HEK293 (cell line): ENCODE measurements at regions not wholly inside any gene's neighbourhood (a gene's known extent, or its start where the extent isn't known, plus 50 kb on each side); places are given as distances from the start of the nearest gene placed in this dataset.

Experiments
- CTCF ChIA-PET: fragments of 350-600 bp; formaldehyde crosslinking; extraction: SDS; loops from one replicate; lab custom pipeline; 2021; ENCODE audit warnings: antibody characterized with exemption; lab: Yijun Ruan, JAX
- POLR2A ChIA-PET: fragments of 300-600 bp; formaldehyde crosslinking; extraction: SDS; loops from one replicate; lab custom pipeline; 2020; ENCODE audit warnings: antibody characterized with exemption, inconsistent platforms; lab: Yijun Ruan, JAX
- H3K27ac ChIP-seq: fragments of 200-500 bp; sonication (Bioruptor generic); 2 replicates; pipeline ENCODE4 v1.5.1; 2014; ENCODE audit warnings: low read depth, low read length, control low read depth, inconsistent platforms; ENCODE audit errors: extremely low read depth
- H3K36me3 ChIP-seq, 2 experiments: fragments of 200-500 bp in 1 of 2; sonication (Bioruptor generic) in 1 of 2; 1 replicate in 1 of 2; 2 replicates in 1 of 2; pipeline ENCODE4 v1.5.1; 2014 to 2017; ENCODE audit warnings: inconsistent platforms in 2 of 2, low read length in 2 of 2; ENCODE audit not compliant: control insufficient read depth in 2 of 2, insufficient read depth in 1 of 2
- H3K4me1 ChIP-seq: fragments of 200-500 bp; sonication (Bioruptor generic); 2 replicates; pipeline ENCODE4 v1.5.1; 2014; ENCODE audit warnings: mild to moderate bottlenecking, low read length, inconsistent platforms; ENCODE audit not compliant: control insufficient read depth, insufficient read depth
- H3K4me3 ChIP-seq: 2 replicates; pipeline ENCODE4 v1.5.1; 2011; ENCODE audit warnings: low read depth, mild to moderate bottlenecking, control low read depth, low read length, moderate library complexity
- H3K9me3 ChIP-seq: fragments of 200-500 bp; sonication (Bioruptor generic); 2 replicates; pipeline ENCODE4 v1.5.1; 2014; ENCODE audit warnings: low read depth, low read length, inconsistent platforms; ENCODE audit not compliant: control insufficient read depth, insufficient read depth
- GLI4 ChIP-seq: fragments of 450-650 bp; formaldehyde crosslinking; IDR thresholded peaks from 2 replicates; pipeline ENCODE4 v1.5.1; 2016; ENCODE audit warnings: missing biosample characterization, missing genetic modification characterization
- GLIS1 ChIP-seq: fragments of 450-650 bp; formaldehyde crosslinking; IDR thresholded peaks from 2 replicates; pipeline ENCODE4 v1.5.1; 2016; ENCODE audit warnings: missing biosample characterization, missing genetic modification characterization
- SALL2 ChIP-seq: fragments of 450-650 bp; formaldehyde crosslinking; IDR thresholded peaks from 2 replicates; pipeline ENCODE4 v1.5.0; 2017; ENCODE audit warnings: missing biosample characterization, mild to moderate bottlenecking, missing genetic modification characterization, borderline replicate concordance
- ZBTB20 ChIP-seq: fragments of 450-650 bp; formaldehyde crosslinking; IDR thresholded peaks from 2 replicates; pipeline ENCODE4 v1.5.1; 2016; ENCODE audit warnings: missing biosample characterization, missing genetic modification characterization
- ZFHX2 ChIP-seq: fragments of 450-650 bp; formaldehyde crosslinking; conservative IDR thresholded peaks from 2 replicates; pipeline ENCODE4 v1.5.1; 2016; ENCODE audit warnings: missing biosample characterization, missing genetic modification characterization
- ZNF221 ChIP-seq: fragments of 450-650 bp; formaldehyde crosslinking; IDR thresholded peaks from 2 replicates; pipeline ENCODE4 v1.5.1; 2017; ENCODE audit warnings: missing biosample characterization, missing genetic modification characterization, borderline replicate concordance
- ZNF223 ChIP-seq: fragments of 450-650 bp; formaldehyde crosslinking; IDR thresholded peaks from 2 replicates; pipeline ENCODE4 v1.5.1; 2016; ENCODE audit warnings: missing biosample characterization, missing genetic modification characterization
- ZNF677 ChIP-seq: fragments of 450-650 bp; IDR thresholded peaks from 2 replicates; pipeline ENCODE4 v1.5.0; 2018; ENCODE audit warnings: missing biosample characterization, mild to moderate bottlenecking, missing genetic modification characterization, moderate library complexity
- TF ChIP-seq, protein P1 (sequence below): fragments of 450-650 bp; formaldehyde crosslinking; IDR thresholded peaks from 2 replicates; pipeline ENCODE4 v1.5.1; 2017; ENCODE audit warnings: missing biosample characterization, missing genetic modification characterization
- TF ChIP-seq, protein P2 (sequence below): fragments of 450-650 bp; formaldehyde crosslinking; conservative IDR thresholded peaks from 2 replicates; pipeline ENCODE4 v1.5.1; 2016; ENCODE audit warnings: low read depth, missing biosample characterization, missing genetic modification characterization
- TF ChIP-seq, protein P3 (sequence below): fragments of 450-650 bp; formaldehyde crosslinking; IDR thresholded peaks from 2 replicates; pipeline ENCODE4 v1.5.1; 2016; ENCODE audit warnings: missing biosample characterization, missing genetic modification characterization, low read depth

DNA sequence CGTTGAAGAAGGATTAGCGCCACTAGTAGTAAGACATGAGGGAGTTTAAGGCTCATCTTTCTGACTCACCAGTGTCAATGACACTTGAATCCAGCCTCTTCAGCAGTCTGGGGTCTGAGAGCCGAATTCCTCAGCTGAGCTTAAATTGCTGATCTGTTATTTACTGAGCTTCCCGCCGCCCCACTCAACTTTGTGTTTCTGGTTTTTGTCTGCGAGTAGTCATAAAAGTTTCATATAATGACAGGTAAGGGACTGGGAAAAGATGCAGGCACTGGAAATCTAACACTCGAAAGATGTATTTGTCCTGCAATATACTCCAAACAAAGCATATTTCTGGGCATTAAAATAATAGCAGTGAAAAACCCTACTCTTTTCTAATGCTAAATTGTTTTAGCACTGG, 51.2 kb upstream of the RELN start:
- CTCF ChIA-PET, result interaction anchor here (0.7 kb wide), 1 partner anchor 40 kb away, joined by 3 read pairs; no protein-coding TSS in a partner anchor
- no peak overlapping the region for H3K27ac ChIP-seq
- POLR2A ChIA-PET, result no interaction called here
- TF ChIP-seq, protein P1, sequence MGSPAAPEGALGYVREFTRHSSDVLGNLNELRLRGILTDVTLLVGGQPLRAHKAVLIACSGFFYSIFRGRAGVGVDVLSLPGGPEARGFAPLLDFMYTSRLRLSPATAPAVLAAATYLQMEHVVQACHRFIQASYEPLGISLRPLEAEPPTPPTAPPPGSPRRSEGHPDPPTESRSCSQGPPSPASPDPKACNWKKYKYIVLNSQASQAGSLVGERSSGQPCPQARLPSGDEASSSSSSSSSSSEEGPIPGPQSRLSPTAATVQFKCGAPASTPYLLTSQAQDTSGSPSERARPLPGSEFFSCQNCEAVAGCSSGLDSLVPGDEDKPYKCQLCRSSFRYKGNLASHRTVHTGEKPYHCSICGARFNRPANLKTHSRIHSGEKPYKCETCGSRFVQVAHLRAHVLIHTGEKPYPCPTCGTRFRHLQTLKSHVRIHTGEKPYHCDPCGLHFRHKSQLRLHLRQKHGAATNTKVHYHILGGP (tag by site-specific recombination), result no peak
- TF ChIP-seq ZFHX2 (tag by site-specific recombination) (no peak), ZNF223 (tag by site-specific recombination) (no peak), SALL2 (tag by site-specific recombination) (no peak), GLIS1 (tag by site-specific recombination) (no peak), ZNF677 (tag by site-specific recombination) (no peak)
- TF ChIP-seq, protein P2, sequence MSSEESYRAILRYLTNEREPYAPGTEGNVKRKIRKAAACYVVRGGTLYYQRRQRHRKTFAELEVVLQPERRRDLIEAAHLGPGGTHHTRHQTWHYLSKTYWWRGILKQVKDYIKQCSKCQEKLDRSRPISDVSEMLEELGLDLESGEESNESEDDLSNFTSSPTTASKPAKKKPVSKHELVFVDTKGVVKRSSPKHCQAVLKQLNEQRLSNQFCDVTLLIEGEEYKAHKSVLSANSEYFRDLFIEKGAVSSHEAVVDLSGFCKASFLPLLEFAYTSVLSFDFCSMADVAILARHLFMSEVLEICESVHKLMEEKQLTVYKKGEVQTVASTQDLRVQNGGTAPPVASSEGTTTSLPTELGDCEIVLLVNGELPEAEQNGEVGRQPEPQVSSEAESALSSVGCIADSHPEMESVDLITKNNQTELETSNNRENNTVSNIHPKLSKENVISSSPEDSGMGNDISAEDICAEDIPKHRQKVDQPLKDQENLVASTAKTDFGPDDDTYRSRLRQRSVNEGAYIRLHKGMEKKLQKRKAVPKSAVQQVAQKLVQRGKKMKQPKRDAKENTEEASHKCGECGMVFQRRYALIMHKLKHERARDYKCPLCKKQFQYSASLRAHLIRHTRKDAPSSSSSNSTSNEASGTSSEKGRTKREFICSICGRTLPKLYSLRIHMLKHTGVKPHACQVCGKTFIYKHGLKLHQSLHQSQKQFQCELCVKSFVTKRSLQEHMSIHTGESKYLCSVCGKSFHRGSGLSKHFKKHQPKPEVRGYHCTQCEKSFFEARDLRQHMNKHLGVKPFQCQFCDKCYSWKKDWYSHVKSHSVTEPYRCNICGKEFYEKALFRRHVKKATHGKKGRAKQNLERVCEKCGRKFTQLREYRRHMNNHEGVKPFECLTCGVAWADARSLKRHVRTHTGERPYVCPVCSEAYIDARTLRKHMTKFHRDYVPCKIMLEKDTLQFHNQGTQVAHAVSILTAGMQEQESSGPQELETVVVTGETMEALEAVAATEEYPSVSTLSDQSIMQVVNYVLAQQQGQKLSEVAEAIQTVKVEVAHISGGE (tag by site-specific recombination), result no peak
- TF ChIP-seq, protein P3, sequence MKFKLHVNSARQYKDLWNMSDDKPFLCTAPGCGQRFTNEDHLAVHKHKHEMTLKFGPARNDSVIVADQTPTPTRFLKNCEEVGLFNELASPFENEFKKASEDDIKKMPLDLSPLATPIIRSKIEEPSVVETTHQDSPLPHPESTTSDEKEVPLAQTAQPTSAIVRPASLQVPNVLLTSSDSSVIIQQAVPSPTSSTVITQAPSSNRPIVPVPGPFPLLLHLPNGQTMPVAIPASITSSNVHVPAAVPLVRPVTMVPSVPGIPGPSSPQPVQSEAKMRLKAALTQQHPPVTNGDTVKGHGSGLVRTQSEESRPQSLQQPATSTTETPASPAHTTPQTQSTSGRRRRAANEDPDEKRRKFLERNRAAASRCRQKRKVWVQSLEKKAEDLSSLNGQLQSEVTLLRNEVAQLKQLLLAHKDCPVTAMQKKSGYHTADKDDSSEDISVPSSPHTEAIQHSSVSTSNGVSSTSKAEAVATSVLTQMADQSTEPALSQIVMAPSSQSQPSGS, result no peak
- no peaks in the 10 kb centered on the region for H3K4me1 ChIP-seq
- no peak overlapping the region for H3K4me3 ChIP-seq
- no peaks in the 10 kb centered on the region for H3K36me3 ChIP-seq
- H3K9me3 ChIP-seq, result no peaks in the 10 kb centered on the region

DNA sequence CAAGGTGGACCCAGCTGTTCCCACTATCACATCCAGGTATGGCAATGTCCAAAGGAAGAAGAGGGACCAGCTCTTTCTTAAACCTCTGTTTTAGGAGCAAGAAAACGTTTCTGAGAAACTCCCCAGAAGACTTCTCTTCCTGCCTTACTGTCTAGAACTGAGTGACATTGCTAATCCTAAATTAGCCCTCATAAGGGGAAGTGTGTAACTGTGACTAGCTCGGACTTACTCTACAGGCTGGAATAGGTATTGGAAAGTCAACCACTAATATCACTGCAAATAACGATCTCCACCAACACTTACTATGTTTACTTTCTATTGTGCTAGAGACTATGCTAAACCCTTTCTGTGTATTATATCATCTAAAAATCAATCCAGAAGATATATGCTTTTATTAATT, 49.9 kb upstream of the RELN start:
- Histone ChIP-seq H3K27ac (no peak overlapping the region), H3K4me1 (no peaks in the 10 kb centered on the region), H3K9me3 (no peaks in the 10 kb centered on the region), H3K4me3 (no peak overlapping the region), H3K36me3 (no peaks in the 10 kb centered on the region)
- CTCF ChIA-PET, result no interaction called here
- no peak for TF ChIP-seq GLI4 (tag by site-specific recombination)
- TF ChIP-seq ZBTB20 (tag by site-specific recombination), result no peak
- no peak for TF ChIP-seq ZNF221 (tag by site-specific recombination)
- POLR2A ChIA-PET, result no interaction called here
